ENCODE measurements at regions not wholly inside any gene's neighbourhood (a gene's known extent, or its start where the extent isn't known, plus 50 kb on each side); places are given as distances from the start of the nearest gene placed in this dataset.

GRCh38 chr16:86672179-86672863, 94.0 kb downstream of the FOXL1 start:
- H2BK12ac ChIP-seq (ENCODE audit: low read length in 2 of 2) = peak overlapping the region in 1 of 2 experiments; percentile 79
- H2AK5ac ChIP-seq (ENCODE audit: low read length, severe bottlenecking) = no peak overlapping the region
- no peaks in the 10 kb centered on the region for H3K36me3 ChIP-seq (ENCODE audit: control insufficient read depth in 1 of 2, insufficient read depth in 2 of 2, low read depth in 1 of 2, low read length in 2 of 2)
- H4K91ac ChIP-seq (ENCODE audit: low read length) = no peak overlapping the region
- H2BK15ac ChIP-seq (ENCODE audit: low read depth, poor library complexity, severe bottlenecking) = no peak overlapping the region
- no peaks in the 10 kb centered on the region for H3K79me1 ChIP-seq (replicated peaks; ENCODE audit: low read length, poor library complexity, severe bottlenecking)
- no peak overlapping the region for H2AFZ ChIP-seq (ENCODE audit: low read depth, low read length)
- no peak overlapping the region for H2BK120ac ChIP-seq (ENCODE audit: low read depth, low read length)
- 68% methylated on average over 17 of the region's 17 CpGs for WGBS
- peak overlapping the region; percentile 49 for H3K9ac ChIP-seq (ENCODE audit: low read length)
- no peak overlapping the region for H3K14ac ChIP-seq (ENCODE audit: low read length in 2 of 2)
- no peak for DNase-seq
- no peaks in the 10 kb centered on the region for H3K27me3 ChIP-seq (ENCODE audit: control insufficient read depth in 1 of 2, insufficient read depth in 1 of 2, low read length in 2 of 2)
- no peak overlapping the region for H3K4me2 ChIP-seq (ENCODE audit: low read length, poor library complexity, severe bottlenecking)
- H2BK5ac ChIP-seq (ENCODE audit: low read depth, low read length, poor library complexity, severe bottlenecking) = no peak overlapping the region
- H3K4ac ChIP-seq (ENCODE audit: low read depth in 1 of 2, low read length in 2 of 2) = peak overlapping the region in 1 of 2 experiments; percentile 47
- peaks cover 17% of the 10 kb centered on the region for H3K4me1 ChIP-seq (ENCODE audit: control insufficient read depth, insufficient read depth, low read depth, low read length)
- H3K18ac ChIP-seq (ENCODE audit: low read depth in 1 of 2, low read length in 2 of 2) = peak overlapping the region in 1 of 2 experiments; percentile 80
- no peak overlapping the region for H3K23ac ChIP-seq (ENCODE audit: low read length in 2 of 2)
- H3K9me3 ChIP-seq (ENCODE audit: control insufficient read depth, low read length) = peaks cover 2% of the 10 kb centered on the region
- H4K8ac ChIP-seq (ENCODE audit: low read length) = no peak overlapping the region
- no peak overlapping the region for H3K4me3 ChIP-seq (ENCODE audit: insufficient read depth in 1 of 2, low read depth in 1 of 2, low read length in 2 of 2)
- H3K27ac ChIP-seq (ENCODE audit: low read length, poor library complexity, severe bottlenecking) = no peak overlapping the region

GRCh38 chr16:86673090-86673955, 95.0 kb downstream of the FOXL1 start:
- Histone ChIP-seq H2BK120ac (ENCODE audit: low read depth, low read length) (no peak overlapping the region), H3K27ac (ENCODE audit: low read length, poor library complexity, severe bottlenecking) (no peak overlapping the region), H3K4me2 (ENCODE audit: low read length, poor library complexity, severe bottlenecking) (no peak overlapping the region), H3K9ac (ENCODE audit: low read length) (no peak overlapping the region), H3K4me1 (ENCODE audit: control insufficient read depth, insufficient read depth, low read depth, low read length) (peaks cover 15% of the 10 kb centered on the region), H3K4ac (ENCODE audit: low read depth in 1 of 2, low read length in 2 of 2) (no peak overlapping the region), H3K14ac (ENCODE audit: low read length in 2 of 2) (no peak overlapping the region), H2AK5ac (ENCODE audit: low read length, severe bottlenecking) (no peak overlapping the region), H2AFZ (ENCODE audit: low read depth, low read length) (no peak overlapping the region), H2BK5ac (ENCODE audit: low read depth, low read length, poor library complexity, severe bottlenecking) (no peak overlapping the region), H3K27me3 (ENCODE audit: control insufficient read depth in 1 of 2, insufficient read depth in 1 of 2, low read length in 2 of 2) (no peaks in the 10 kb centered on the region), H2BK15ac (ENCODE audit: low read depth, poor library complexity, severe bottlenecking) (no peak overlapping the region), H3K18ac (ENCODE audit: low read depth in 1 of 2, low read length in 2 of 2) (no peak overlapping the region), H3K79me1 (replicated peaks; ENCODE audit: low read length, poor library complexity, severe bottlenecking) (no peaks in the 10 kb centered on the region), H2BK12ac (ENCODE audit: low read length in 2 of 2) (no peak overlapping the region), H3K9me3 (ENCODE audit: control insufficient read depth, low read length) (peaks cover 2% of the 10 kb centered on the region), H3K4me3 (ENCODE audit: insufficient read depth in 1 of 2, low read depth in 1 of 2, low read length in 2 of 2) (no peak overlapping the region), H4K8ac (ENCODE audit: low read length) (no peak overlapping the region), H3K36me3 (ENCODE audit: control insufficient read depth in 1 of 2, insufficient read depth in 2 of 2, low read depth in 1 of 2, low read length in 2 of 2) (no peaks in the 10 kb centered on the region), H3K23ac (ENCODE audit: low read length in 2 of 2) (no peak overlapping the region), H4K91ac (ENCODE audit: low read length) (no peak overlapping the region)
- DNase-seq = no peak
- 92% methylated on average over 4 of the region's 4 CpGs for WGBS

DNA sequence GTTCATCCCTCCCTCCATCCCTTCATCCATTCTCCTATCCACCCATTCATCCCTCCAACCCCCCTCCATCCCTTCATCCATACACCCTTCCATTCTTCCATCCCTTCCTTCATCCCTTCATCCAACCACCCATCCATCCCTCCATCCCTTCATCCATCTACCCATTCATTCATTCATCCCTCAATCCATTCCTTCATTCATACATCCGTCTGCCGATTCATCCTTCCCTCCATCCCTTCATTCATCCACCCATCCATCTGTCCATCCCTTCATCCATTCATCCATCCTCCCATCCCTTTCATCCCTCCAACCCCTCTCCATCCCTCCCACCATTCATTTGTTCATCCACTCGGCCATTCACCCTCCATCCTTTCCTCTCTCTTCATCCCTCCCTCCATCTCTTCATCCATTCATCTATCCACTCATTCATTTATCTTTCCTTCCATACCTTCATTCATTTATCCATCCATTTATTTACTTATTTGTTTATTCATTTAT, 95.7 kb downstream of the FOXL1 start:
- Histone ChIP-seq H2AK5ac (ENCODE audit: low read length, severe bottlenecking) (no peak overlapping the region), H4K8ac (ENCODE audit: low read length) (no peak overlapping the region), H2BK120ac (ENCODE audit: low read depth, low read length) (no peak overlapping the region), H3K4ac (ENCODE audit: low read depth in 1 of 2, low read length in 2 of 2) (no peak overlapping the region), H3K18ac (ENCODE audit: low read depth in 1 of 2, low read length in 2 of 2) (no peak overlapping the region), H2BK15ac (ENCODE audit: low read depth, poor library complexity, severe bottlenecking) (no peak overlapping the region), H3K4me2 (ENCODE audit: low read length, poor library complexity, severe bottlenecking) (no peak overlapping the region), H3K4me1 (ENCODE audit: control insufficient read depth, insufficient read depth, low read depth, low read length) (peaks cover 15% of the 10 kb centered on the region), H4K91ac (ENCODE audit: low read length) (no peak overlapping the region), H3K23ac (ENCODE audit: low read length in 2 of 2) (no peak overlapping the region), H3K36me3 (ENCODE audit: control insufficient read depth in 1 of 2, insufficient read depth in 2 of 2, low read depth in 1 of 2, low read length in 2 of 2) (no peaks in the 10 kb centered on the region), H2BK12ac (ENCODE audit: low read length in 2 of 2) (no peak overlapping the region), H3K27me3 (ENCODE audit: control insufficient read depth in 1 of 2, insufficient read depth in 1 of 2, low read length in 2 of 2) (no peaks in the 10 kb centered on the region), H3K79me1 (replicated peaks; ENCODE audit: low read length, poor library complexity, severe bottlenecking) (no peaks in the 10 kb centered on the region), H3K27ac (ENCODE audit: low read length, poor library complexity, severe bottlenecking) (no peak overlapping the region), H3K9ac (ENCODE audit: low read length) (no peak overlapping the region), H3K14ac (ENCODE audit: low read length in 2 of 2) (no peak overlapping the region), H3K9me3 (ENCODE audit: control insufficient read depth, low read length) (peaks cover 2% of the 10 kb centered on the region), H2BK5ac (ENCODE audit: low read depth, low read length, poor library complexity, severe bottlenecking) (no peak overlapping the region), H2AFZ (ENCODE audit: low read depth, low read length) (no peak overlapping the region), H3K4me3 (ENCODE audit: insufficient read depth in 1 of 2, low read depth in 1 of 2, low read length in 2 of 2) (no peak overlapping the region)
- 97% methylated on average over 3 of the region's 3 CpGs for WGBS
- no peak for DNase-seq

DNA sequence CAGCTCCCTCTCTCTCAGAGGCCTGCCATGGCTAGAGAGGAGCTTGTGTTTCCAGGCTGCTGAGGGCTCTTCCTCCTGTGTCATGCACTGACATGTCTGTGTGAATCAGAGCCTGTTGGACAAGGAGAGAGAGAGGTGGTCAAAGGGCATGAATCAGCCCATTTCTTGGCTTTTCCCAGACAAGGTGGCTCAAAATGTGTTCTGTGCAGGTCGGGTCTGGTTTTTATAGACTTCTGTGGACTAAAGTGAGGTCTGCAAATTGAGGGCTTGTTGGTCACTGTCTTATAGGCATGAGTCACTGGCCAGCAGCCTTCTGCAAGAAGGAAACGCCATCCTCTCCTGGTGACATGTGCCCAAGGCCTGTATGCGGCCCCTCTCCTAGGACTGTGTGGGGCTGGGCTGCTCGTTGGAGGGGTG, 97.9 kb downstream of the FOXL1 start:
- no peak overlapping the region for H2AFZ ChIP-seq (ENCODE audit: low read depth, low read length)

More for the DNA sequence above, 97.9 kb downstream of the FOXL1 start:
- peak overlapping the region in 1 of 2 experiments; percentile 49 for H2BK12ac ChIP-seq (ENCODE audit: low read length in 2 of 2)
- WGBS = 47% methylated on average over 4 of the region's 4 CpGs
- no peaks in the 10 kb centered on the region for H3K79me1 ChIP-seq (replicated peaks; ENCODE audit: low read length, poor library complexity, severe bottlenecking)
- H4K91ac ChIP-seq (ENCODE audit: low read length) = no peak overlapping the region
- H3K9me3 ChIP-seq (ENCODE audit: control insufficient read depth, low read length) = peaks cover 5% of the 10 kb centered on the region
- H3K4me2 ChIP-seq (ENCODE audit: low read length, poor library complexity, severe bottlenecking) = no peak overlapping the region
- no peak overlapping the region for H2AK5ac ChIP-seq (ENCODE audit: low read length, severe bottlenecking)
- no peaks in the 10 kb centered on the region for H3K36me3 ChIP-seq (ENCODE audit: control insufficient read depth in 1 of 2, insufficient read depth in 2 of 2, low read depth in 1 of 2, low read length in 2 of 2)
- H4K8ac ChIP-seq (ENCODE audit: low read length) = peak overlapping the region; percentile 5
- peak overlapping the region; percentile 30 to 68 for H3K18ac ChIP-seq (ENCODE audit: low read depth in 1 of 2, low read length in 2 of 2)
- no peak overlapping the region for H3K27ac ChIP-seq (ENCODE audit: low read length, poor library complexity, severe bottlenecking)
- no peak overlapping the region for H3K23ac ChIP-seq (ENCODE audit: low read length in 2 of 2)
- no peak overlapping the region for H3K4me3 ChIP-seq (ENCODE audit: insufficient read depth in 1 of 2, low read depth in 1 of 2, low read length in 2 of 2)
- peak; percentile 74 for DNase-seq
- peaks cover 10% of the 10 kb centered on the region for H3K4me1 ChIP-seq (ENCODE audit: control insufficient read depth, insufficient read depth, low read depth, low read length)
- no peaks in the 10 kb centered on the region for H3K27me3 ChIP-seq (ENCODE audit: control insufficient read depth in 1 of 2, insufficient read depth in 1 of 2, low read length in 2 of 2)
- H2BK15ac ChIP-seq (ENCODE audit: low read depth, poor library complexity, severe bottlenecking) = peak overlapping the region; percentile 29
- H3K4ac ChIP-seq (ENCODE audit: low read depth in 1 of 2, low read length in 2 of 2) = peak overlapping the region in 1 of 2 experiments; percentile 24
- peak overlapping the region; percentile 72 for H3K9ac ChIP-seq (ENCODE audit: low read length)
- H2BK5ac ChIP-seq (ENCODE audit: low read depth, low read length, poor library complexity, severe bottlenecking) = no peak overlapping the region
- H3K14ac ChIP-seq (ENCODE audit: low read length in 2 of 2) = peak overlapping the region in 1 of 2 experiments; percentile 21
- H2BK120ac ChIP-seq (ENCODE audit: low read depth, low read length) = no peak overlapping the region

Measured in mesenchymal stem cell (in vitro differentiated cells and primary cell).